HG03095 (cell line): ENCODE measurements at regions not wholly inside any gene's neighbourhood (a gene's known extent, or its start where the extent isn't known, plus 50 kb on each side); places are given as distances from the start of the nearest gene placed in this dataset.

Source experiments
- ATAC-seq: cut with Tn5 transposase; IDR thresholded peaks from one replicate; pipeline ENCODE4 v1.9.1; 2021; ENCODE audit warnings: moderate library complexity; ENCODE audit not compliant: unreplicated experiment

DNA sequence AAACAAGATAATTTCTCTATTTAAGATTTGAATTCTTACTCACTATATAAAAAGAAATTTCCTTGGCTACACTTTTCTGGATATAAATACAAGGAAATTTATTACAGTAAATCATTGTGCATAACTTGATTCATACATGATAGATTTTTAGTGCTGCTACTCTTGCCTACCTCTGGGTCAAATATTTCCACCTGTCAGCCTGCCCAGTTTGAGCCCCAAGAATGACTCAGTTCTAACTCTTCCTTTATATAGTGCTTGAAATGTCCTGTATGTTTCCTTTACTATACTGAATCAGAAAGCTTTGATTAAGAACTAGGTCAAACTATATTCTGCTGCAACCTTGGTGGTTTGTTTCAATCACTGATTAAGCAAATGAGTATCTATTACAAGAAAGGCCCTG, 147.4 kb upstream of the FTMT start:
- ATAC-seq = no peak

DNA sequence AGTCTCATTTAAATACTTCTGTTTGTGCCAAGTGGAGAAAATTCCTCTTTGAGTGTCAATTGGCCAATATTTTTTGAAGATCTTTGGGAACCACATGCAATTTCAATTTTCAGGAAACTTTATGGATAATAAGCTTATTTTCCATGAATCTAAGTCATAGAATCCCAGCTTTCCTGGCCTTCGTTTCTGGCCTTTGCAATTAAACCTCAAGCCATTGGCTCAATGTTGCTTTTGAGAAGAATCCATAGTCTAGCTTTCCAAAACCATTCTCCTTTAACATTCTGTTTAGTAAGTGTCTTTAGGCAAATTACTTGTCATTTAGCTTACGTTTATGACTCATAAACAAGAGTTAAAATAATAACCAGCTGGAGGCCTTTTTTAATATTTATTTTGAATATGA, 145.0 kb upstream of the FTMT start:
- ATAC-seq = no peak

DNA sequence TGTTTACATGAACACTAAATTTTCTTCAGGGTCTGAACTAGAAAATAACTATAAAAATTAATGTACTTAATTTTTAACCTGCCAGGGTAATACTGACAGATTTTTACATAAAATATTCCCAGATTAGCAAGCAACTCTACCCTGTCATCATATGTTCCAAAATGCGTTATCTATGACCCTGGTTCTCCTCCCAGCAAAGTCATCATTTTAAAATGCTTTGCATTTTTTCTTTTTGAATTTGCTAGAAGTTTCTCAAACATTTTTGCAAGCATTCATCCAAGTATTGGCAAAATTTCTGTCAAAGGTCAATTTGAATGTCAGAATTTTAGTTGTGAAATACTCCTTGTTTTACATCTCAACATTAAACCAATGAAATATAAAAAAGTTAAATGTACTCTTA, 144.5 kb upstream of the FTMT start:
- no peak for ATAC-seq

DNA sequence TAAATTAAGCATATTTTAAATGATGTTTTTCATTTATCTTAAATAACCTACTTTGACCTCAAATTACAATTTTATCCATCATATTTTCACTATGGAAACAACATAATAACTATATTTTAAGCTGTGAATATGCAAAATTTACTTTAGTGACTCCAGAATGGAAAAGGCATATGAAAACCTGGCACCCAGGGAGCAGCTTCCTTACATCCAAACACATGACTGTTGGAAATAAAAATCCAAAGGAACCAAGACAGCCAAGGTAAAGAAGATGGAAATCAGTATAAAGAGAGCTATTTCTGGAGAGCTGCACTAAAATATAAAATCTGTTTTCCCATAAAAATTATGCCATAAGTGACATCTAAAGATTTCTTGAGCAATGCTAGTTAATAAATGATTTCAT, 140.3 kb upstream of the FTMT start:
- no peak for ATAC-seq

DNA sequence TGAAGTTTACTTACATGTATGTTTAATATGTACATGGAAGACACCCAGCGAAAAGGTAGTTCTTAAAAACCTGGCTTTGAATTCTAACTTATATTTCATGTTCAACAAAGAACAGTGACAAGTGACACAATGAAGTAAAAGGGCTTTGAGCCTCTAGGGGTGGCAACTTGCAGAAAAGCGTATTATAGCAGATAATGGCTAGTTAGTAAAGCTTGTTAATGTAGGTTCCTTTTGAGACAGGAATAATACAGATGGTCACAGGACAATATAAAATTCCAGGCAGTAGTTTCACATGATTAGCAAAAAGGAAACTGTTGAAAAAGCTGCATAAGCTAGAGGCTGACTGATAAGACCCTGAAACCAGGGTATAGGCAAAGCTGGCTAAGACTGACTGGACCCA, 132.4 kb upstream of the FTMT start:
- ATAC-seq = no peak

DNA sequence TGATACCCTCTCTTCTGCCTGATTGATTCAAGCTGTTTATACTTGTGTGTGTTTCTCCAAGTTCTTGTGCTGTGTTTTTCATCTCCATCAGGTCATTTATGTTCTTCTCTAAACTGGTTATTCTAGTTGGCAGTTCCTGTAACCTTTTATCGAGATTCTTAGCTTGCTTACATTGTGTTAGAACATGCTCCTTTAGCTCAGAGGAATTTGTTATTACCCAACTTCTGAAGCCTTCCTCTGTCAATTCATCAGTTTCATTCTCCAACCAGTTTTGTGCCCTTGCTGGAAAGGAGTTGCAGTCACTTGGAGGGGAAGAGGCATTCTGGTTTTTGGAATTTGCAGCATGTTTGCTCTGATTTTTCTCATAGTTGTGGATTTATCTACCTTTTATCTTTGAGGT, 126.2 kb upstream of the FTMT start:
- no peak for ATAC-seq

DNA sequence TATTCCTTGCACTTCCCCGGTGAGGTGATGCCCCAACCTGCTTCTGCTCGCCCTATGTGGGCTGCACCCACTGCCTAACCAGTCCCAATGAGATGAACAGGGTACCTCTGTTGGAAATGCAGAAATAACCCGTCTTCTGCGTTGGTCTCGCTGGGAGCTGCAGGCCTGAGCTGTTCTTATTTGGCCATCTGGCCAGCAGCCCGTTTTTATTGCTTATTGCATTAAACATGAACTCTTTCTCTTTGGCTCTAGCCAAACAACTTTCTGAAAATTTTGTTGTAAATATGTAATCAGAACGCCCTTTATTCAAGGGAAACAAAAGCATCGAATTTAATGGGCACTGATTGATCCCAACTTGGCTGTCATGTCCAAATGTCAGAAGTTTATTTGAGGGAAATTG, 124.7 kb upstream of the FTMT start:
- ATAC-seq = no peak

DNA sequence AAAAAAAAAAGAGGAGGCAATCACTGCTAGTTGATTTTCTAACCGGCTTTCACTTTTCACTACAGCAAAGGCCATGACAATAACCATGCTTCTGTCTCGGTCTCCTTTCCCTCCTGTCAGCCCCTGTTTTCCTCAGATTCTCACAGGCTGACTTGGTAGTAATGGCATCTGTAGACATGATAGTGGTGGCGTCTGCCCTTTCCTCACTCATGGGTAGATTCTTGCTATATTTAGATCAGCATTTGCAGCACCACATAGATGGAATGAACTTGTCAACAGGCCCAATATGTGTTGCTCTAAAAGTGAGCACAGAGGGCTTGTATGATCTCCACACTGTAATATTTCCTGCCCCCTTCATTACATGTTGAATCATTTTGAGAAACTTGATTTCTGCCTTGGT, 120.3 kb upstream of the FTMT start:
- ATAC-seq = no peak

DNA sequence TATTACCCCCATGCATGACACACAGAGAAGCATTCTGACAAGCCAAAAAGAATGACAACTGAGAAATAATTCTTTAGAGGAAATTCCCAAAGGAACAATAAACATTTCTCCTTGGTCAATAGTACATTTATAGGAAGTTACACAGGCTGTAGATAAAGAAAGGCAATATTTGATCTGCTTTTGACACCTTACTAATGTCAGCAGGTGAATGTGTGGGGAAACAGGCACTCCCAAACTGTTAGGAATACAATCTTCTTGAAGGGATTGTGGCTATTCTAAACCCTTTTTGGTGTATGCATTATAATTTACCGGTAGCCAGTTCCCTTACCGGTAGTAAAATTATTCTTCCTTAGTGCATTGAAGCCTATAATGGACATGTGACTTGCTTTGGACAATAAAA, 116.1 kb upstream of the FTMT start:
- no peak for ATAC-seq

DNA sequence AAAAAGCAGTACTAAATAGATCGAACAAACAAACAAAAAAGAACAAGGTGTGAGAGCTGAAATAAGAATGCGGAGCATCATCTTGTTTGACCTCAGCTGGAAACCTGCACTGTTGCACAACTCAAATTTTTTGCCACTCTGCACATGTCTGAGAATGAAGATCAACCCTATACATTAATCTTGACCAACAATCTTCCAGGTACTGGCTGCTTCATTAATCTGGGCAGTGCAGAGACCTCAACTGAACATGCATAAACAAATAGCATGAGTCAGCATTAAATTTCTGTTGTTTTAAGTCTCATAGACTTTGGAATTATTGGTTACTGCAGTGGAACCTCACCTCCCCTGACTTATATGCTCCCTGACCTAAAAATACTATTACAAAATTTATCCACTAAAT, 114.6 kb upstream of the FTMT start:
- ATAC-seq = no peak

DNA sequence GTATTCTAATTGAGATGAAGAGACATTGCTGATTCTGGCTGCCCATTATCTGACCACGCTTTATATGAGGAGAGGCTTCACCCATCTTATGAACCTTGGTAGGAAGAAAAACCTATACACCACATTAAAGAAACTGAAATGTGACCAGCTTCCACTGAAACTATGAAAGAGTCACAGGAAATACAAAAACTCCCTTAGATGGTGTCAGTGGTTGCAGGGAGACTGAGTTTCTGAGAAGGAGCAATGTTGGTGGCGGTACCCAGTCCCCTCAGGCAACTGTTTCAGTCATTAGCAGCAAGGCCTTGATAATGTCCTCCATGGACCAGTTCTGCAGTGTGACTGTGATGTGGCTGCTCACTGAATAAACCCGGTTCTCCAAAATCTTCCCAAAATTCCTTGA, 110.5 kb upstream of the FTMT start:
- no peak for ATAC-seq

DNA sequence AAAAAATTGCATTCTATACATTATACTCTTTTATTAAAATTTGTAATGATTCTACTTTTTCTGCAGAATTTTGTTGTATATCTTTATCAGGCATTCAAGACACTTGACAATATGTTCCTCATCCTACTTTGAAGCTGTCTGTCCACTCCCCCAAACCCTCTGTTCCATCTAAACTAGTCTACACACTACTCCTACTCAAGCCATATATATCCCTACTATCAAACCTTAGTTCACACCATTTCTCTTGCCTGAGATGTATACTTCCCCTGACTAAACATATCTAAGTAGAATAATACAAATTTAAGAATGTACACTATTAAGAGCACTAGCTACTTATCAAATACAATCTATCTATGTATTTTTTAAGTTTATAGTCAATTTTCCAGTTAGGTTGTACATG, 107.1 kb upstream of the FTMT start:
- ATAC-seq = no peak

DNA sequence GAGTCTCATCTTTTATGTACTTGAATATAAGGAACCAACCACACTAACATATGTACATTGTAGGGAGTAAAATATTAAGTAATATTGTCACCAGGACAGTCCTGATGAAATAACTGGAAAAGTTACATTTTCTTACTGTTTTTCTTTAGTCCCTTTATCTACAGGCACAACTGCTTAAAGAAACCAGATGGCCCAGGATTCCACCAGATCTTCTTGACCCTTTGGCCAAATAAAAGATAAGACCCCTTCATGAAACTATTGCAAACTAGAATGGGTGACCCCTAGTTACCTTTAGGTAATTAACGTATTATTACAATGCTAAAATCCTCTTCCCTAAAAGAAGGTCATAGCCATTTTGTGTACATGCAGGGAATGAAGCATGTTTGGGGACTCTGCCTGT, 106.3 kb upstream of the FTMT start:
- no peak for ATAC-seq

DNA sequence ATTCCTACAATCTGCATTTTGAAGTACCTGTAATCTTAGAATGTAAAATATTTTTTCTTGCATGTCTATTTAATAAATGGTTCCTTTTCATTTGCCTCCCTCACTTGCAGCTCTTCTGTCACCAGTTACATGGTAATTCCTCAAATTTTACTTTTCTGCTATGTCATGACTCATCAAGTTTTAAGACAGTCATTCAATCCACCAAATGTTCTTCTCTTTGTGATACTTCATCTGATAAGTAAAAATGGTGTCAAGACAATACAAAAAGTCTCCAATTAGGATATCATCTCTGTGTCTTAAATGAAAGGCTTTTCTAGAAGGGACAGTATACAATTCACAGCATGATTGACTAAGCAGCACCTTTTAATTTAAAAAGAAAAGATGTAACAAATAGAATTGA, 104.9 kb upstream of the FTMT start:
- ATAC-seq = no peak

DNA sequence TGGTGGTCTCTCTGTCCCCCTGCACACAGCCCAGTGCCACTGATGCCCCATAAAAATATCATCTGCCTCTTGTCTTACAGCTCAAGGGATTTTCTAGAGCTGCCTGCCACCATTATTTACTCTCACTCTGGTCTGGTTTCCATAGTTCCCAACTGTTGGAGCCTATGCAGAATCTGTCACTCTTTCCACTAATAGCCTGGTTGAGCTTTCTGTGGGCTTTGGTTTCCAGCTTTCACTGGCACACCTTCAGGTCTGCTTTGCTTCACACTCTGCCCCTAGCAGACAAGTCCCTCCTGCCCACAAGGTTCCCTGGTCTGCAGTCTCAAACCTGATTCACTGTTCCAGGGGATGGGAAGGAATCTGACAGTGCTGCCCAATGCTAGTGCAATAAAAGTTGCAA, 103.0 kb upstream of the FTMT start:
- no peak for ATAC-seq

DNA sequence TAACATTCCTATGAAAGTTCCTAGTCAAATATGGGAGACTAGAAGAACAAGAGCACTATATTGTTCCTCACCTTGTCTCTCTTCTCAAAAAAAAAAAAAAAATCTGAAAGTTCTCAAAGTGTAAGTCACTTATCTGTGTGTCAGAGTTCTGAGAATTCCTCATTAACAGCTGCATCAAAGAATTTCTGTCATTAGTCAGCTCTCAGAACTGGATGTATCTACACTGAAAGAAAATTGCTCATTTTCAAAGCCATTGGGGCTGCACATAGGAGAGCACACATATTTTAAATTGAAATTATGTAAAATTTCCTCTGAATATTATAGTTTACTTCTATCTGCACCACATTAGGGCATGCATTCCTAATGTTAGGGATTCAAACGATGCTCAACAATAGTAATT, 99.5 kb upstream of the FTMT start:
- ATAC-seq = no peak

DNA sequence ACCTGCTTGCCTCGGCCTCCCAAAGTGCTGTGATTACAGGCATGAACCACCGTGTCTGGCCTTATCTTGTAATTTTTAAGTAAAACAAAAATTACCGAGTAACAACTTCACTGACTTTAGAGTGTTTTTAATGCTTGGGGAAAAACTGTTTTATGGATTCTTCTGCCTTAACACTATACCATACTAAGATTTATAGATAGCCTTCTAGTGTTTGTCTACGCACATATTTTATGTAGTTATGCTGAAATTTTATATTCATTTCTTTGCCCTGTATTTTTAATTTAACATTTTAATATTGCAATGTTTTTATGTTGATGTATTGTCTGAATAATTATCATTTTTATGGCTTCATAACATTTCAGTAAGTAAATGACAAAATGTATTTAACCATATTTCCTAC, 96.4 kb upstream of the FTMT start:
- ATAC-seq = no peak

DNA sequence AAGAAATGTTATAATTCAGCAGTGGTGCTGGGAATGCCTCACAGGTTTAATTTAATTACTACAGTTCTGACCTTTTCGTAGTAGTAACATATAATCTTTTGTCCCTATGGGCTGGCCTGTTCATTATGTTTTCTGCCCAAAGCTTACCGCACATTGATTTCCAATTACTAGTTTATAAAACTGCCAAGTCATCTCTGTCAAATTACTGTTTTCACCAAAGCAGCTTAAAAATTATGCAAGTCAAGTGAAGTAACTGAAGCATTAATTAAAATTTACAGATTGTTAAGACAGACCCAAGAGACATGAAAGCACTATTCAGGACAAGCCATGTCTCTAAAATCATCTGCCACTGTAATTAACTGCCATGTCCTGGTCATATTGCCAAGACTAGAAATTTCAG, 93.9 kb upstream of the FTMT start:
- no peak for ATAC-seq

DNA sequence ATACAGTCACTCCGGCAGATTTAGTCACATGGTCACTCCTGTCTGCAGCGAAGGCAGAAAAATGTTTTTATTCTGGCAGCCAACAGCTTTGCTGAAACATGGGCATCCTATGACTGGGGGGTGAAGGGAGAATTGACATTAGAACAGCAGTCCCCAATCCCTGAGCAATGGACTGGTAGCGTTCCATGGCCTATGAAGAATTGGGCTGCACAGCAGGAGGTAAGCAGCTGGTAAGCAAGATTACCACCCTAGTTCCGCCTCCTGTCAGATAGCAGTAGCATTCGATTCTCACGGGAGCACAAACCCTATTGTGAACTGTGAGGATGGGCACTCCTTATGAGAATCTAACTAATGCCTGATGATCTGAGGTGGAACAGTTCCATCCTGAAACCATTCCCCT, 93.1 kb upstream of the FTMT start:
- no peak for ATAC-seq

DNA sequence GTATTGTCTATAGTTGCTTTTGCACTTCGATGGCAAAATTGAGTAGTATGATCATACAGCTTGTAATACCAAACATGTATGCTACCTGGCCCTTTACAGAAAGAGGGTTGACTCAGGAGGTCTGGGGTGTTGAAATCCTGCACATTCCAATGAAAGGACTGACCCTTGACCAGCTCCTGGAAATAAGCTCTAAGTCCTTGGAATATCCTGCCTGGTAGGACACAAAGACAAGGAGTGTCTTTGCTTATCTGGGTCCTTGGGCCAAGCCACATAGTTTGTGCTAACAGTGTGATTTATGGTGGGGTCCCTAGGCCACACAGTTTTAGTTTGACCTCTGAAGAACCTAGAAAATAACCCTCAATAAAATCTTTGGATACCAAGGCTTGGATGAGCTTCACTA, 89.3 kb upstream of the FTMT start:
- no peak for ATAC-seq

DNA sequence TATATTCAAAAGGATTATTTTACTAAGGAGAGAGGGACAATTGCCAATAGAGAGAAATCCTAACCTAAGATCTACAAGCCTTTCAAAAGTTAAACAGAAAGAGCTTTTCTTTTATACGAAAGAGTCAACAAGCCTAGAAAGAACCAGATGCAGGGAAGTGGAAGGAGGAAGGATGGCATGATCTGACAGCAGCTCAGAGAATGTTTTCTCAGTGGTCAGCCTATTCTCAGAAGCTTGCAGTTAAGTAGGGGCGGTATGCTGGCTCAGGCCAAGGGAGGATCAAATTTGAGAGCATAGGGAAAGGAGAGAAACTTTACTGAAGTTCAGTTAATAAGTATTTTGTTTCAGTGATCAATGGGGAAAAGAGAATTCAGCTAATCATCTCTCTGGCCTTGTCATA, 88.0 kb upstream of the FTMT start:
- ATAC-seq = no peak

DNA sequence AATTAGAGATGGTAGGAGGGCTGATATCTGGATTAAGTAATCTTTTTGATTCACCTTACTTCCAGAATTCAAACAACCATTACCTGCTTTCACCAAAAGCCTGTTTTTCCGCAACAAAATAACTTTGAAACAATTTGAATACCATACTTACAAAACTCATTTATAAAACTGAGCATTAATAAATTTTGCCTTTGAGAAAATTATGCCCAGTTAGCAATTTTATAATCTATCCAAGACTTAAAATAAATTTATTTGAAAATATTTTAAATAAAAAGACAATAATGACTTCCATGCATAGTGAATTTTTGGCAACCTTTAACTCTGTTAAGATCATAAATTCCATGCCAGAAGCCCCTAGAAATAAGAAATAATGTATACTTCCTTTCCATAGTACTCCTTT, 71.3 kb upstream of the FTMT start:
- no peak for ATAC-seq

DNA sequence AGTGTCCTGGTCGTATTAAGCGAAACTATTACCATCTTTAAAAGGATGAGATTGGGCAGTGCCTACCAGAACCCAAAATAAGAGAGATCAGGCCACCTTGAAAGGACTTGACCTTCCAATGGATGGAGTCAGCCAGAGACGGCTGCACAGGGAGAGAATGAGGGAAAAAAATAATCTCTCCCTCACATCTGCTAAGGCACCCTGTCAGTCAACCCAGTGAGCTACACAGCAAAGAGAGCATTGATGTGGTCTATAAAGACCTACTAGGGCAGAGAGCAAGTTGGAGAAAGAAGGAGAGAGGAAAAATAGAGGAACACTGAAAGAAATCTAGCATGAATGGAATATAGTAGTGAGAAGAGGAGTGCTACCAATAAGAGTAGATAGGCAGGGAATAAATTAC, 68.0 kb upstream of the FTMT start:
- no peak for ATAC-seq

DNA sequence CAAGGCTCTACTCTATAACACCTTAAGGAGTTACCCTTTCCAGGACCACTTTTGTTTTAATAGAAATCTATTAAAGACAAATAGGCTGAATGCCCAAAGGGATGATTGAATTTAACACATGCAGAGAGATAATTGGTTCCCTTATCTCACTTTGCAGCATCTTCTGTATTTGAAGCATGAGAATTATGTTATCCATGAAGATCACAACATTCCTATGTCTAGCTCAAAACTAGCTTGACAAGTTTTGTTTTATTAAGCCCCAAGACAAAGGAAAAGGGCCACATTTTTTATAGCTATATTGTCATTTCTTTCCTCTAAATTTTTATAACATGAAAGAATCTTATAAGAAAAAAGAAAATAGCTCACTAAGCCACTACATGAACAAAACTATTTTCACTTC, 57.9 kb upstream of the FTMT start:
- no peak for ATAC-seq
